ENCODE measurements at regions not wholly inside any gene's neighbourhood (a gene's known extent, or its start where the extent isn't known, plus 50 kb on each side); places are given as distances from the start of the nearest gene placed in this dataset.
A peak's percentile ranks its signal among the peaks of the same experiment; 100 is the strongest.

- TF ChIP-seq OSR1 (CRISPR knock-in tag; IDR thresholded peaks at IDR 0.05), result no peak
- TF ChIP-seq TCF4 (CRISPR knock-in tag; IDR thresholded peaks at IDR 0.05; ENCODE audit: borderline replicate concordance), result no peak
- no peak for TF ChIP-seq PATZ1 (CRISPR knock-in tag; IDR thresholded peaks at IDR 0.05; ENCODE audit: borderline replicate concordance)
- TF ChIP-seq BACH2 (CRISPR knock-in tag; IDR thresholded peaks at IDR 0.05; ENCODE audit: borderline replicate concordance), result no peak
- TF ChIP-seq TOX (CRISPR knock-in tag; IDR thresholded peaks at IDR 0.05; ENCODE audit: borderline replicate concordance), result no peak
- TF ChIP-seq CREB5 (CRISPR knock-in tag; IDR thresholded peaks at IDR 0.05; ENCODE audit: low read depth), result no peak
- no peak for TF ChIP-seq TSHZ2 (CRISPR knock-in tag; IDR thresholded peaks at IDR 0.05)
- TF ChIP-seq RARB (CRISPR knock-in tag; IDR thresholded peaks at IDR 0.05), result no peak
- TF ChIP-seq GLIS3 (CRISPR knock-in tag; IDR thresholded peaks at IDR 0.05), result no peak
- TF ChIP-seq CSDC2 (CRISPR knock-in tag; IDR thresholded peaks at IDR 0.05), result no peak
- TF ChIP-seq ISL1 (CRISPR knock-in tag; IDR thresholded peaks at IDR 0.05), result no peak
- TF ChIP-seq PPARA (CRISPR knock-in tag; IDR thresholded peaks at IDR 0.05; ENCODE audit: borderline replicate concordance), result no peak
- no peak for TF ChIP-seq SNAI2 (CRISPR knock-in tag; IDR thresholded peaks at IDR 0.05)
- TF ChIP-seq ZFP30 (CRISPR knock-in tag; IDR thresholded peaks at IDR 0.05), result no peak
- TF ChIP-seq ZFP3 (CRISPR knock-in tag; IDR thresholded peaks at IDR 0.05), result no peak
- no peak for TF ChIP-seq CSRNP3 (CRISPR knock-in tag; IDR thresholded peaks at IDR 0.05)
- TF ChIP-seq ZNF565 (CRISPR knock-in tag; conservative IDR thresholded peaks at IDR 0.05; ENCODE audit: low read depth), result no peak
- TF ChIP-seq ESRRG (CRISPR knock-in tag; IDR thresholded peaks at IDR 0.05), result no peak
- no peak for TF ChIP-seq ZNF8 (CRISPR knock-in tag; IDR thresholded peaks at IDR 0.05)
- ATAC-seq, result no peak
These were observed 338.9 kb upstream of the GRIA1 start for GRCh38 chr5:153151558-153151957.

GRCh38 chr5:153153086-153153485 is 337.4 kb upstream of the GRIA1 start:
- ATAC-seq, result peak; percentile 44; the same call in 2 of the 3 replicates
- no peak; the same call in 1 of the 2 replicates for TF ChIP-seq ZC3H10 (CRISPR knock-in tag; IDR thresholded peaks at IDR 0.05)
- no peak for TF ChIP-seq ZNF565 (CRISPR knock-in tag; conservative IDR thresholded peaks at IDR 0.05; ENCODE audit: low read depth)
- no peak for TF ChIP-seq ARNTL (CRISPR knock-in tag; IDR thresholded peaks at IDR 0.05; ENCODE audit: borderline replicate concordance, low read depth)
- TF ChIP-seq OSR1 (CRISPR knock-in tag; IDR thresholded peaks at IDR 0.05), result no peak
- TF ChIP-seq ESRRG (CRISPR knock-in tag; IDR thresholded peaks at IDR 0.05), result no peak
- no peak for TF ChIP-seq RARB (CRISPR knock-in tag; IDR thresholded peaks at IDR 0.05)
- no peak for TF ChIP-seq TCF4 (CRISPR knock-in tag; IDR thresholded peaks at IDR 0.05; ENCODE audit: borderline replicate concordance)
- TF ChIP-seq TSHZ2 (CRISPR knock-in tag; IDR thresholded peaks at IDR 0.05), result no peak
- no peak for TF ChIP-seq POU6F1 (CRISPR knock-in tag; IDR thresholded peaks at IDR 0.05; ENCODE audit: borderline replicate concordance, low read depth)
- TF ChIP-seq TOX (CRISPR knock-in tag; IDR thresholded peaks at IDR 0.05; ENCODE audit: borderline replicate concordance), result no peak
- TF ChIP-seq ZFP30 (CRISPR knock-in tag; IDR thresholded peaks at IDR 0.05), result no peak
- no peak for TF ChIP-seq ZNF8 (CRISPR knock-in tag; IDR thresholded peaks at IDR 0.05)
- TF ChIP-seq ZNF70 (CRISPR knock-in tag; IDR thresholded peaks at IDR 0.05), result no peak
- no peak for TF ChIP-seq BACH2 (CRISPR knock-in tag; IDR thresholded peaks at IDR 0.05; ENCODE audit: borderline replicate concordance)
- no peak for TF ChIP-seq CSRNP3 (CRISPR knock-in tag; IDR thresholded peaks at IDR 0.05)
- TF ChIP-seq CREB5 (CRISPR knock-in tag; IDR thresholded peaks at IDR 0.05; ENCODE audit: low read depth), result no peak
- no peak for TF ChIP-seq ZFP3 (CRISPR knock-in tag; IDR thresholded peaks at IDR 0.05)
